ENCODE measurements at regions not wholly inside any gene's neighbourhood (a gene's known extent, or its start where the extent isn't known, plus 50 kb on each side); places are given as distances from the start of the nearest gene placed in this dataset.

DNA sequence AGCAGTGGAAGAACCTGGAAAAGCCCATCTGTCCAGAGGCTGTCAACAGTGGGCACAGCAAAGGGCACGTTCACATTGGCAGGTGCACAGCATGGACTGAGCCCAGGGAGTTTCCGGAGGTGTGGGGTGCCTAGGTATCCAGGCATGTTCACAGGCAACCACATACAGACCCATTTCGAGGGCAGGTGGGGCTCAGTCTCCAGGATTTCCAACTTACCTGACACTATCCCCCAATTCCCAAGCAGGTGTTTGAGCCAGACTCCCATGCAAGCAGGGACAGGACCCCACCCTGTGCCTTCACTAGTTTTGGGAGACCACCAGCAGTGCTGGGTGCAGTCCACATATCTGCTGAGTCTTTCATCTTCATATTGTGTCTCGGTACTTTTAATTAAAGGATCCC is 65.0 kb upstream of the IRF2BP2 start:
- FAIRE-seq (no peak), DNase-seq (ENCODE audit: insufficient read length) (no peak)
- TF ChIP-seq POLR2A (IDR thresholded peaks at IDR 0.05; ENCODE audit: low read depth, low read length) (no peak), POLR2AphosphoS5 (IDR thresholded peaks at IDR 0.05; ENCODE audit: low read depth, low read length) (no peak), TAF1 (IDR thresholded peaks at IDR 0.05; ENCODE audit: borderline replicate concordance, low read depth, low read length) (no peak)

DNA sequence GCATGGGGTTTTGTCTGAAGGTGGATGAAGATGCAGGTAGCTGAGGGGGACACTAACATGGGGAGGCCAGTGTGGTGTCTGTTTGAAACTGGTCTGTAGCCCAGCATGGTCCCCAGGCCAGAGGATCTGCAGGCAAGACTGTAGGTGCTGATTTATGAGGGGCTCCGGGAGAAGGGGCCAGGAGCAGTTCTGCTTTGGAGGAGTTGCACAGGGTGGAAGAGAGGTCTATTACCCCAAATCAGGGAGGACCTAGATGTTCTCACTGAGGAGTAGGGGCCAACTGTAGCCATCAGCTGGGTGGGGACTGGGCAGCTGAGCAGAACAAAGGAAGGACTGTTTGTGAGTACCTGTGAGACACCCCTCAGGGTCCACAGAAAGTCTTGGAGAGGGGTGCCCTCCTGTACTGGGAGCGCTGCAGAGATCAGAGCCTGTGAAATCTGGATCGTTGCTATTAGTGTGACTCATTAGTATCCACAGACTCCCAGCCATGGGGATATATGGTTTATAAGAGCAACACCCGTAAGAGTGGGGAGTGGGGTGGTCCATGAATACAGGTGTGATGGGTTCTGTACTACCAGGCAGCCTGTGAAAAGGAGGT is 64.3 kb upstream of the IRF2BP2 start:
- no peak for FAIRE-seq
- DNase-seq (ENCODE audit: insufficient read length): no peak
- TF ChIP-seq POLR2A (IDR thresholded peaks at IDR 0.05; ENCODE audit: low read depth, low read length) (no peak), TAF1 (IDR thresholded peaks at IDR 0.05; ENCODE audit: borderline replicate concordance, low read depth, low read length) (no peak), POLR2AphosphoS5 (IDR thresholded peaks at IDR 0.05; ENCODE audit: low read depth, low read length) (no peak)

DNA sequence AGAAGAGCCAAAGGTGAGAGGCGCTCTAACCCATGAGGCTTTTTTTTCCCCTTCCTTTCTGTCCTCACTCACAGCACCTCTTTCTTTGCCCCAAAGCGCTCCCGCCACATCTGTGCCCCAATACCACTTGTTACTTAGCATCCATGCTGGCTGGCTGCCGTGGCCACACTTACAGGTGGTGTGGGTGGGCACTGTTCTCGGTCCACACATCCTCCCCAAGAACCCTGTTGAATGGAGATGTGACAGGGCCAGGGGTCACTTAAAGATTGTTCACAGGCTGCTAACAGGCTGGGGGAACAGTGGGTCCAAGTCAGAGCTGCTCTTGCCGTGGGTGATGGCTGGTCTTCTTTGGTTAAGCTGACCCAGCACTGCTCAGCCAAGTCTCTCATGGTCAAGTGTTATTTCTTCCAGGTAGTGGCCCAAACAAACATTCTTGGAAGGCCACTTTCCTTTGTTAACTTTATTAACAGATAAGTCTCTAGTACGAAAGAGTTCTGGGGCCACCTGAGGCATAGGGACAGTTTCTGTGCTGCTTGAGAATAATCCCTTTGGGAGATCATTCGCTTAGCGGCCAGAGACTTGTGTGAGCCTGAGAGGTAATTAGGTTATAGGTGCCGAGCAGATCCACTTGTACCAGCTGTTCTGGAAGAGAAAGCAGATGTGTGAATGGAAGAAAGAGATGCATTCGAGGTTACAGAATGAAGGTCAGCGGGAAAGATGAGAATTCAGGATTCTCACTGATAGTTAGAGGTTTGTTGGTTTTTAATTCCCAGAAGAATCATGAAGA is 62.6 kb upstream of the IRF2BP2 start:
- FAIRE-seq (no peak), DNase-seq (ENCODE audit: insufficient read length) (no peak)
- TF ChIP-seq POLR2AphosphoS5 (IDR thresholded peaks at IDR 0.05; ENCODE audit: low read depth, low read length): no peak
- no peak for TF ChIP-seq TAF1 (IDR thresholded peaks at IDR 0.05; ENCODE audit: borderline replicate concordance, low read depth, low read length)
- TF ChIP-seq POLR2A (IDR thresholded peaks at IDR 0.05; ENCODE audit: low read depth, low read length): no peak

DNA sequence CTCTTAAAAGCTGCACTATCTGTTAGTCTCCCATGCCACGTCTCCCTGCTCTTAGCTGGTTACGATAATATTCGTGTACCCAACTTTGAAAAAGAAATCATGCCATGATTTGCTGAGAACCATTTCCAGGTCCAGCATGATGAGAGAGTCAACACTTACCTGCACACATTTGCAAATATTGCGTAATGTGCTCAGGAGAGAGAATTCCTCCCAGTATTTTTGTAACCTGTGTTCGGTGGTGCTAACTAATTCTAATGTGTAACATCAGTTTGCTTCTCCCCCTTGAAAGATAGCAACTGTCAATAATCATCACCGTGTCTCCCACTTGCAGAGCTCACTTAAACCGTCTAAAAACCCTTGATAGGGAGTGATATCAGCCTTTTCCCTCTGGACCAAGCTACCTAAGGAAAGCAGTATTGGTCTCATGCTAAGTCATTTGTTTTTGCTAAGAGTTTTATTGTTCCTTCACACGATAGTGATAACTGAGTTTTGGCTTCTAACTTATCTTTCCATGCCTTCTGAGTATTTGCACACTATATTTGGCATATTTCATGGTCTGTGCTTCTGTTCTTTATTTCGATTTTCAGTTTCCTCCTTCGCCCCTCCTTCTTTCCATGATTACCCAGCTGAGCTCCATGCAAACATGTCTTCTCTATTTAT is 61.1 kb upstream of the IRF2BP2 start:
- DNase-seq (ENCODE audit: insufficient read length): no peak
- TF ChIP-seq TAF1 (IDR thresholded peaks at IDR 0.05; ENCODE audit: borderline replicate concordance, low read depth, low read length): no peak
- no peak for TF ChIP-seq POLR2A (IDR thresholded peaks at IDR 0.05; ENCODE audit: low read depth, low read length)
- TF ChIP-seq POLR2AphosphoS5 (IDR thresholded peaks at IDR 0.05; ENCODE audit: low read depth, low read length): no peak
- peak; percentile 33 for FAIRE-seq

DNA sequence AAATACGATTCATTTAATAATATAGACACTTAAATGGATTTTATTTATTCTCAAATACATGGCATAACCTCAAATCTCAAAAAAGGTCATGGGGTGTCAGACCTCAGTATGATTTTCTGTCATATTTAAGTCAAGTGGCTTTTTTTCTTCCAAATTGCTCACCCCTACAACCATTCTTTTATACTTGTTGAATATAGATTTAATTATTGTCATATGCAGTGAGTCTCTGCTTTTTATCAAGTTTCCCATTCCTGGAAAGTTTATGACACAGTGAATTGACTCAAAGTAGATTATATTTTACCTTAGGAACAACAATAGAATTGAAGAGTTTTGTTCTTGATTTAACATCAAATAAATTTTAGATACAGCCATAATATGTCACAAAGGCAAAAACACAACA is 59.5 kb upstream of the IRF2BP2 start:
- FAIRE-seq: no peak
- TF ChIP-seq POLR2A (IDR thresholded peaks at IDR 0.05; ENCODE audit: low read depth, low read length) (no peak), TAF1 (IDR thresholded peaks at IDR 0.05; ENCODE audit: borderline replicate concordance, low read depth, low read length) (no peak), POLR2AphosphoS5 (IDR thresholded peaks at IDR 0.05; ENCODE audit: low read depth, low read length) (no peak)
- no peak for DNase-seq (ENCODE audit: insufficient read length)

DNA sequence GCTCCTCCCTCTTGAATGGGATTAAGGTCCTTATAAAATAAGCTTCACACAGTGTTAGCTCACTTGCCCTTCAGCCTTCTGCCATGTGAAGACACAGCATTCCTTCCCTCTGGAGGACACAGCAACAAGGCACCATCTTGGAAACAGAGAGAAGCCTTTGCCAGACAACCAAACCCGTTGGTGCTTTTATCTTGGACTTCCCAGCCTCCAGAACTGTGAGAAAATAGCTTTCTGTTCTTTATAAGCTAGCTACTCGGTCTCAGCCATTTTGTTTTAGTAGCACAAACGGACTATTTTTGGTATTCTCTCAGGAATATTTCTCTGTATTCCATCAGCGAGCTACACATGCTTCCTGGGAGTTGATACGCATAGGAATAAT is 58.6 kb upstream of the IRF2BP2 start:
- no peak for TF ChIP-seq TAF1 (IDR thresholded peaks at IDR 0.05; ENCODE audit: borderline replicate concordance, low read depth, low read length)
- no peak for TF ChIP-seq POLR2AphosphoS5 (IDR thresholded peaks at IDR 0.05; ENCODE audit: low read depth, low read length)
- FAIRE-seq (no peak), DNase-seq (ENCODE audit: insufficient read length) (no peak)

DNA sequence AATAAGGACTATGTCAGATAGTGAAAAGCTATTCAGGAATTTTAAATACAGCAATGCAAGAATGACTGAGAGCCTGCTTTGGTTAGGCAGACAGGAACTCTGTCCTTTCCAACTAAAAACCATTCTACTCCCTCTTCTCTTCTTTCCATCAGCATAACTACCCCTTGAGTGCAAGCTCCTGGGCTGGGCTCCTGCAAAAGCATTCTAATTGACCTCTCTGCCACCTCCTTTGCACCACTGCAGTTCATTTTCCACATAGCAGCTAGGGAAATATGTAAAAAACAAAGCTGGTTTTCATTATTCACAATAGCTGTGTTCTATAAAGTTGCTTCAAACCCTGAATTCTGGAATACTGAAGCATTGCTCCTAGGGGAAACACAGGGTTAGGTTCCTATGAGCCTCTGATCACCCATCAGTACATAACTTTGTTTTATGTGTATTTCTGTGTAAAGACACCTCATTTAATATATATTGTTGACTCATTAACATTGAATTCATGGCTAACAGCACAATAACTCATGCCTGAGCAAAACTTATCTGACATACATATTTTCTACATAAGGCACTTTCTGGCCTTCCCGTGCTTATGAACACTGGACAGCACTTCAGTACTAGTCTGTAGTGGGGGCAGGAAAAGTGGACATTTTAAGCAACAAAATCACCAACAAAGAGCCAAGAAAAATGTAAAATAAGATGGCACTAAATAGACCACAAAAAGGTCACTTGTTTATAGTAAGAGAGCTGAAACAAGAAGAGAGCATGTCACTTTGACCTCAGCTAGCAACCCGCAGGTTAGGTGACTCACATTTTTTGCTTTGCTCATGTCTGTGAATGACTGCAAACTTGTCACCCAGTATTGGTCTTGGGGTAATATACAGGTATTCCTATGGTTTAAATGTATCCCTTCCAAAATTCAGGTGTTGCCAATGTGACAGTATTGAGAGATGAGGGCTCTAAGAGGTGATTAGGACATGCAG is 57.9 kb upstream of the IRF2BP2 start:
- DNase-seq (ENCODE audit: insufficient read length): no peak
- FAIRE-seq: no peak
- TF ChIP-seq POLR2A (IDR thresholded peaks at IDR 0.05; ENCODE audit: low read depth, low read length): no peak
- no peak for TF ChIP-seq TAF1 (IDR thresholded peaks at IDR 0.05; ENCODE audit: borderline replicate concordance, low read depth, low read length)
- no peak for TF ChIP-seq POLR2AphosphoS5 (IDR thresholded peaks at IDR 0.05; ENCODE audit: low read depth, low read length)

DNA sequence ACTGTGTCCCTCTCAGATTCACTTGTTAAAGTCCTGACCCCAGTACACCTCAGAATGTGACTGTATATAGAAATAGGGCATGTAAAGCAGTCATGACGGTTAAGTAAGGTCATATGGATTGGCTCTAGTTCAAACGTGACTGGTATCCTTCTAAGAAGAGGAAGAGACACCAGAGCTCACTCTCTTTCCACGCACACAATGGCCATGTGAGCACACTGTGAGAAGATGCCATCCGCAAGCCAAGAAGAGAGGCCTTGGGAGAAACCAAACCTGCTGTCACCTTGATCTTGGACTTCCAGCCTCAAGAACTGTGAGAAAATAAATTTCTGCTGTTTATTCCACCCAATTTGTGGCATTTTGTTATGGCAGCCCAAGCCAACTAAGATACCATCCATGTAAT is 56.8 kb upstream of the IRF2BP2 start:
- no peak for DNase-seq (ENCODE audit: insufficient read length)
- TF ChIP-seq POLR2AphosphoS5 (IDR thresholded peaks at IDR 0.05; ENCODE audit: low read depth, low read length) (no peak), TAF1 (IDR thresholded peaks at IDR 0.05; ENCODE audit: borderline replicate concordance, low read depth, low read length) (no peak), POLR2A (IDR thresholded peaks at IDR 0.05; ENCODE audit: low read depth, low read length) (no peak)
- FAIRE-seq: no peak

DNA sequence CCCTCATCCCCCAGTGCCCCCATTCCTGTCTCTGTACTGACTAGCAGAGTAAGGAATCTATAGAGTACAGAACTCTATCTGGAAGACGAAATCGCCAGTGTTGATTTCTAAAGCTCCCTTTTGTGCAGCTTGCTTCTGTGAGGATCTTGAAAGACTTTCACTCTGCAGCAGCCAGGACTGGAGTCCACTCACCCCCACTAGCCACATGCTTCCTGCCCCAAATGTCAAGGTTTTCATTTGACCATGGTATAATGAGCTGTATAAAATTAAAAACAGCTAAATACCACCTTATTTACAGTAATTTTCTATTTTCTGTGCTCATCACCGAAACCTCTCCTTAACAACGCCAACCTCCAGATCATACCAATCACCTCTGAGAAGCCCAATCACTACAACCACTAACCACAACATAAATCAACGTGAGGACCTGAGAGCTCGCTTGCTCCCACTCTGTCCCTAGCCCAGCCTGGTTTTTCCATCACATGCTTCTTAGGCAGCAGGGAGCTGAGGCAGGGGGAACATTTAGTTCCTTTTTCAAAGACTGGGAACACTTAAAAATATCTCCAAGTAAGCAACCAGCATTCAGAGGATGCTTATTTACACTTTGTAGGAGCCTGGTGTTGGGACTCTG is 56.1 kb upstream of the IRF2BP2 start:
- DNase-seq (ENCODE audit: insufficient read length): no peak
- no peak for FAIRE-seq
- TF ChIP-seq POLR2AphosphoS5 (IDR thresholded peaks at IDR 0.05; ENCODE audit: low read depth, low read length) (no peak), TAF1 (IDR thresholded peaks at IDR 0.05; ENCODE audit: borderline replicate concordance, low read depth, low read length) (no peak), POLR2A (IDR thresholded peaks at IDR 0.05; ENCODE audit: low read depth, low read length) (no peak)

DNA sequence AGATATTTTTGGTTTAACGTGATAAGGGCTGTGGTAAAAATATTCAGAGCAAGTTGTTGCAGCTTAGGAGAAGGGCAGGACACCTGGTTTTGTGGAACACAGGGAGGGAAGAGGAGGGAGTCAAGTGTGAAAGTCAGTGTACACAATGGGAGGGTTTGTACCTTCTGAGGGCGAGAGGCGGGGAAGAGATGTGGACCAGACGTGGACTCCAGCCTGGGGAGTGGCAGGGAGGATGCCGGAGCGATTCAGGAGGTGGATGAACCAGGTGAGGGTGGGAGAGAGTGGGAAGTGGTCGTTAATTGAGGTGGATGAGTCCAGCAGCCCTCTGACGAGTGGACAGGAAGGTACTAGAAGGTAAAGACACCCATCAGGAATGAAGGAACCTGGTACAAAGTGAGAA is 52.2 kb upstream of the IRF2BP2 start:
- TF ChIP-seq TAF1 (IDR thresholded peaks at IDR 0.05; ENCODE audit: borderline replicate concordance, low read depth, low read length): no peak
- TF ChIP-seq POLR2AphosphoS5 (IDR thresholded peaks at IDR 0.05; ENCODE audit: low read depth, low read length): no peak
- no peak for TF ChIP-seq POLR2A (IDR thresholded peaks at IDR 0.05; ENCODE audit: low read depth, low read length)
- FAIRE-seq (no peak), DNase-seq (ENCODE audit: insufficient read length) (no peak)
